COLO668 (cell line): ENCODE measurements at regions not wholly inside any gene's neighbourhood (a gene's known extent, or its start where the extent isn't known, plus 50 kb on each side); places are given as distances from the start of the nearest gene placed in this dataset.
"Not testable (repeated sequence)": the region's sequence is repeated elsewhere in the genome, so short reads cannot be mapped to it uniquely, and the experiment has no call there.

Experiments
- DNase-seq: peaks from one replicate; lab custom pipeline; 2025; ENCODE audit not compliant: unreplicated experiment; lab: John Stamatoyannopoulos, UW

DNA sequence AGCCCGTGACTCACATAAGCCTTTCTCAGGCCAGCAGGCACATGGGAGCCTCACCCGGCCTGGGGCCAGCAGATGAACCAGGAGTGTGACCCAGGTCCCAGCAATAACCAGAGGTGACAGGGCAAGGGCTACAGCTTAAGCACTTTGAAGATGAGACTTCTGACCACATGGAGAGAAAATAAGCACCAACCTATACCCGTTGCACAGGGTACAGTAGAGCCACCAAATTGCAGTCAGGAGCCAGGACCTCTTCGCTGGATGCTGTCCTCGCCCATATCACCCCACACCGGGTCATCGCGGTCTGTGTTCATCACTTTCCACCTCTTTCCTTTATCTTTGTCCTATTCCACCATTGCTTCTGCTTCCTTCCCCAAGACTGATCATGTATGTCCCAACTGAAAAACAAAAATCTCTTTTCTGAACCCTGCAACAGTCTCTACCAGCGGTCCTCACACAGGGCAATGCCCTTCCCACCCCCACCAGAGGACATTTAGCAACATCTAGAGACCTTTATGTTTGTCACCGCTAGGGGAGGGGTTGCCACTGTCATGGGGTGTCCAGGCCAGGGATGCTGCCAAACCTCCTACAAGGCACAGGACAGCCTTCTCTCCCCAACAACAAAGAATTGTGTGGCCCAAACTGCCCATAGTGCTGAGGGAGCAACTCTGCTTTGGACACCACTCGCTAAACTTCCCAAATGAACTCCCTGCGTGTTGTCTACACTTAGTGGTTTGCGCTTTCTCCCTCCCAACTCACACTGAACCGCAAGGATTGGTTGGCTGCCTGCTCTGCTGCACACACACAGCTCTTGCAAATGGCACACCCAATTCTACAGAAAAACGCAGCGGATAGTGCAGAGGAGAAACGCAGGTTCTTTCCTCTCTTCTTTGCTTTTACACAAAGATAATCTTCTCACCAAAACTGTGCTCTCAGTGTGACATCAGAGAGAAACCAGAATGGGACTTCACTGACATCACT lies 219.4 kb upstream of the FRG1 start:
- DNase-seq, result not testable (repeated sequence)

DNA sequence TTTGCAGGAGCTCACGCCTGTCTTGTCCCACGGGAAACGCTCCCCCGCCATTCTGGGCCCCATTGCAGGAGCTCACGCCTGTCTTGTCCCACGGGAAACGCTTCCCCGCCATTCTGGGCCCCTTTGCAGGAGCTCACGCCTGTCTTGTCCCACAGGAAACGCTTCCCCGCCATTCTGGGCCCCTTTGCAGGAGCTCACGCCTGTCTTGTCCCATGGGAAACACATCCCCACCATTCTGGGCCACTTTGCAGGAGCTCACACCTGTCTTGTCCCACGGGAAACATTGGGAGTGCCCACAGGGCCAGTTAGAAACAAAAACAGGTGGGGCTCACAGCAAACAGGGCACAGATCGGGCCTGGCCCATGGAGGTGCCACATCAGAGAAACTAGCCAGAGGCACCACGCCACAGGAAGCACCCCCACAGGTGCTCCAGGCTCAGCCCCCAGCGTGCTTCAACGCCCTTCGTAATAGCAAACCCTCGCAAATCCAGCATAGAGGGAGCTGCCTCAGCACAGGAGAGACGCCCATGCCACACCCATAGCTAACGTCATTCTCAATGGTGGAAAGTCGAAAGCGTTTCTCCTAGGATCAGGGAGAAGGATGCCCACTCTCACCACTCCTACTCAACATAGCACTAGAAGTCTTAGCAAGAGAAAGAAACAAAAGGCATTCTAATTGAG lies 218.2 kb upstream of the FRG1 start:
- not testable (repeated sequence) for DNase-seq

DNA sequence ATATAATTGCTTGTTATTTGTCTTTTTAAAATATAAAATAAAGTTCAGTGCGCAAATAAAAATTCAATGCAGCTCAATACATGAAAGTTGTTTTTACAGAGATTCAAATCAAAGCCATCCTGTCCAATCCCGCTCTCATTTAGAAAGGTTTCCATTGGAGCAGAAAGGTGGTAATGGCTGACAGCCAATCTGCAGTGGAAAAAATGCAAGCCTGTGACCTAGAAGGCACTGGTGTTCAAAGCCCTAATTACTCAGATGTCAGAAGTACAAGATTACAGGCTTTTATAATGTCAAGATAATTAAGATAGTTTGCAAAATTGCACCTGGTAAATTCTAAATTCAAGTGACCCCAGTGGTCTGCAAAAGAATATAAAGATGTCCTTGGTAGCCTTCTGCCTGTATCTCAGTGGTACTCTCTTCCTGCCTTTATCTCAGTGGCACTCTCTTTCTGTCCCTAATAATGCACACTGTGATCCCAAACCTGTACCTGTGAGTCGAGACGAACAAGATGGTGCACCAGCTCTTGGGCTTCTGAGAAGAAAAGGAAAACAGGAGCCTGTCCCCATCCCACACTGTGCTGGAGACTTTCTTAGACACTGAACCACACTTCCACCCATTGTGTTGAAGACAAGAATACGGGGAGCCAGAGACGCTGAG lies 212.6 kb upstream of the FRG1 start:
- not testable (repeated sequence) for DNase-seq

DNA sequence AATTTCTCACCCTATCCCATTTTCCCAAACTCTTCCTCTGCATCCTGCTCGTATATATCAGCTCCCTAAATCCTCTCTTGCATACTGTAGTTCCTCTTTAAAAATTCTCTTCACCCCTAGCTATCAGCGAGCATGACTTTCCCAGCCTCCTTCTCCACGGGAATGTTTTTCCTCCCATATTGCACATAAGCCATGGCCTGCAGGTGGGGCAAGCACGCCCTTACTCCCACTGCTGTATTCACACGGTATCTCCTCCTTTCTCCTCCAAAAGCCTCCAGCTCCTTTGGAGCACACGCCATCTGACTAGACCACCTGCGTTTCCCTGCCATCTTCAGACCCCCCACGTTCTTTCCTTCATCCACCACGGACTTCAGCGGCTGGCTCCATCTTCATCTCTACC lies 208.7 kb upstream of the FRG1 start:
- not testable (repeated sequence) for DNase-seq

DNA sequence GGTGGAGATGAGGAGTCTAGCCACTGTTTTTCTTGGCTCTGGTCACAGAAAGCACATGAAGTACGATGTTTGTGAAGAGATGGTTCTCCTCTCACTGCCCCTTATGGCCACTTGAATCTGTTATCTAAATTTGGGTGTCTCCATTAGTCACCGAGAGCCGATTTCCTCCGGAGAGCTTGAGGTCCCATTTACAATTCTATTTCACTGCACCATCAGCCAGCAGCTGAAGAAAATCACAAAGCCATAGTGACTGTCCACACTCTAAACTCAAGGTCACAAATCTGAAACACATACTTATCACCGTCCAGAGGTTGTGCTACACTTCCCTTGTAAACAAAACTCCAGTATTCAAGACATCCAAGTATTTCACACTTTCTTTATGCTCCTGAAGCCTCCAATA lies 207.2 kb upstream of the FRG1 start:
- DNase-seq, result not testable (repeated sequence)

DNA sequence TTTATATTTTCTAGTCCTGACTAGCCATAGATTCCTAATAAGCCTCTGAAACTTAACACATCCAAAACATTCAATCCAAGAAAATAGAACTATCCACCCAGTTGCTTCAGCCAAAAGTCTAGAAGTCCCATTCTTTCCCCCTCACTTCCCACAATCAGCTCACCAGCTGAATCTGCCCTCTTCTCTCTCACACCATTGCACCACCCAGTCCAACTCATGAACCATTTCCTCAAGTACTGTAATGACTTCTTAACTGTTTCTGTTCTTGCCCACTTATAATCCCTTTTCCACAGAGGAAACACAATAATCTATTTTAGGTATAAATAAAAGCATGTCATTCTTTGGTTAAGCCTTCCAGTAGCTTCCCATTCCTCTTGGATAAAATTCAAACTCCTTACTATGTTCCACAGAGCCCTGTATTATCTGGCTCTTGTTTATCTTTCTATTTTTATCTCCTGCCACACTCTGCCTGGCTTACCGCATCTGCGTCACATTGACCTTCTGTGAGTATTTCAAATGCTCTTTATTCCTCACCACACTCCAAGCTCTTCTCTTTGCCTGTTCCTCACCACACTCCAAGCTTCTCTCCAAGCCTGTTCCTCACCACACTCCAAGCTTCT lies 205.9 kb upstream of the FRG1 start:
- DNase-seq, result not testable (repeated sequence)

DNA sequence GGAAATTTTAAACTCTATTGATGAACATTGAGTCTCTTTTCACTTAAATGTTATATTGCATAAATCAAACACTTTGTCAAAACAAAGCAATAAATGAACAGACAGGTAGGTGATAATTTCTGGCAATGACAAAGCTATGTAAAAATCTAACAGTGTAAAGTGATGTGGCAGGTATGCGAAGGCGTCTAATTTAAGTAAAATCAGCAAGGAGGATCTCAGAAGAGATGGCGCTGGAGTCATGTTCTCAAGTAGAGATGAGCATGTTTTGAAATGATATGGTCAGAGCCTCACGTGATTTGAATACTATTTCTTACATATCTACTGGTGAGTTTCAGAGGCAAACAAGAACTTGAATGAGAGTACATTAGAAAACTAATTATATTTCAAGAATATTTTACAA lies 204.0 kb upstream of the FRG1 start:
- not testable (repeated sequence) for DNase-seq

DNA sequence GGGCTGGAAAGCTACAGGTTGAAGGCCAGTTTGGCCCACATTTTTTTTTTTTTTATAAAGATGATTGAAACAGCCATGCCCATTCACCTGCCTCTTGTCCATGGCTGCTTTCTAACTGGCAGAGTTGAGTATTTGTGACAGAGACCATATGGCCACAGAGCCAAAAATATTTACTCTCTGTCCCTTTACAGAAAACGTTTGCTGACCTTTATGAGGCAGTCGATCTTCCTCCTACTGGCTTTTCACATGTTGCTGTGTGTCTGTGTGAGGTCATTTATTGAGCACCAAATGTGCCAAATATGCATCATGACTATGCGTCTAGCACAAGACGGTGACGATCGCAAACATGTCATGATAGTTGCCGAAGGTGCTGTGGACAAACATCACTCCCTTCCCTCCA lies 200.6 kb upstream of the FRG1 start:
- DNase-seq, result not testable (repeated sequence)

DNA sequence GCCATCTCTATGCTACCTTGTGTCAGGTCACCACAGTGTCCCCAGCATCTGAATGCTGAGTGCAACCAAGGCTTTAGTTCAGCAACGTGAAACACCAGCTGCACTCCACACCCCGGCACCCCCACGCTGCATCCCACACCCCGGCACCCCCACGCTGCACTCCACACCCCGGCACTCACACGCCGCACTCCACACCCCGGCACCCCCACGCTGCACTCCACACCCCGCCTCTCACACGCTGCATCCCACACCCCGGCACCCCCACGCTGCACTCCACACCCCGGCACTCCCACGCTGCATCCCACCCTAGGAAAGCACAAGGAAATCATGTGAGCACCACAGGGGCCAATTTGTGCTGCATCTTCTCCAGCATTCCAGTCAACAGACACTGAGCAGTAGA lies 199.8 kb upstream of the FRG1 start:
- DNase-seq, result no peak

DNA sequence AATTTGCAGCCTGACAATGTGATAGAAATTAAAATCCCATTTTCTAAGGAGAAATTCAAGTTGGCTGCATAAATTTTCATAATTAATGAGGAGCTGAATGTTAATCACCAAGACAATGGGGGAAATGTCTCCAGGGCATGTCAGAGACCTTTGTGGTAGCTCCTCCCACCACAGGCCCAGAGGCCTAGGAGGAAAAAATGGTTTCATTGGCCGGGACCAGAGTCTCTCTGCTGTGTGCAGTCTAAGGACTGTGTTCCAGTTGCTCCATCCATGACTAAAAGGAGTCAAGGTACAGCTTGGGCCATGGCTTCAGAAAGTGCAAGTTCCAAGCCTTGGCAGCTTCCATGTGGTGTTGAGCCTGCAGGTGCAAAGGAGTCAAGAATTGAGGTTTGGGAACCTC lies 187.6 kb upstream of the FRG1 start:
- not testable (repeated sequence) for DNase-seq

DNA sequence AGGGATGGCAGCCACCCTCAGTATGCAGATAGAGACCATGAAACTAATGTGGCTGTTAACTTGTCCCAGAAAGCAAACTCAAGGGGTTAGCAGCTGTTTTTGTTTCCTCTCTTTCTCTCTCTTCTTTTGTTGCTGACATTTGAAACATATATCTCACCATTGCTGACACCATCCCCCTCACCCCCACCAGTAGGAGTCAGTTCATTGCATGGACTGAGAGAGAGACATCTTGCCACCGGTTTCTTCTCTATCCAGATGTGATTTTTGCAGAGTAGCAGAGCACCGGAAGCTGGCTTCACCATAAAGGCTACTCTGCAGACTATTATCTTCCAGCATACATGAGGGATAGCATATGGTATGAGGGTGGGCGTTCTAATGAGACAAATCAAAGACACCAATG lies 177.1 kb upstream of the FRG1 start:
- DNase-seq, result no peak

DNA sequence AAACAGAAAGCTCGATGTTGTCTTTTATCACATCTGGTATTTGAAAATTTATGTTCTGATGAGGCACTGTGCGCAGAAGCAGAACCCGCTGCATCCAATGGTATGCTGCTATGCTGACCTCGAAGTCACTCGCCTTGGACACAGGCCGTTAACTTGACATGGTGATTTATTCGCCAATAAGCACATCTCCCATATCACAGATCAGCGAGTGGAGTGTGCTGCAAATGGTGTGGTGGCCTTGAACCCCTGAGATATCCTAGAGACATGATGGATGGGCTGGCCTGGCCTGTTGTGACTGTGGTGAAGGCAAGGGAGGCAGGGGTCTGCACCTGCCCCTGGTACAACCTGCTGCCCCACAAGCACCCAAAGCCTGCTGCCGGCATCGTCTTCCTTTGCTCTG lies 175.4 kb upstream of the FRG1 start:
- no peak for DNase-seq

DNA sequence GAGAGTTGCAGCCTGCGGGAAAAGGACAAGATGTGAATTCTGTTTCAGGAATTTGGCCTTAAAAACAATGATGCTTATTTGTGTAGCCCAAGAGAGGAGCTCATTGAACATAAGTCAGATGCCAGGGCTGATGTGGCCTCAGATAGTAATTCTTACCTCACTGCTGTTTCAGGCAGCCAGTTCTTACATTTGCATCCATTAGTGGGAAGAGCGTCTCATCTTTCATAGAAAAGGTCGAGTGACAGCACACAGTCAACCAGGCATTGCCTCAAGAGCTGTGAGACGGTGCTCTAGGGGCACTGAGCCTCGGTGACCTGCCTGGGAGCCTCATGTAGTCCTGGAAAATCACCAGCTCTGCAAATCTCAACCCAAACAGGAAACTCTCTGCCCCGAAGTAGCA lies 174.9 kb upstream of the FRG1 start:
- no peak for DNase-seq

DNA sequence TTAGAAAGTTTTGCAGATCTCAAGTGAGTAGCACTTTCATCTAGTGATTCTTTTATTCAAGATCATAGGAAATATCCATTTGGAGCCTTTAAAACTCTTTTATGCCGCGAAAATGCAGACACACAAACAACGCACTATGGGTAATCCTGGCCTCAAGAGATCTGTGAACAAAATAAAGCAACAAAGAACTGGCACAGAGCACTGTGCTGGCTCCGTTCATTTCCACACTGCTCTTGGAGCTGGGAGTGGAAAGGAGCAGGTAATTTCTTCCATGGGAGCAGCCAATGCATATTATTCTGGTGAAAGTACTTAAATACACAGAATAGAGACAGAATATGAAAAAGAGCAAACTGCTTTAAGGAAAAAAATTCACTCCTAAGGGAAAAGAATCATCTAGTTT lies 172.7 kb upstream of the FRG1 start:
- no peak for DNase-seq

DNA sequence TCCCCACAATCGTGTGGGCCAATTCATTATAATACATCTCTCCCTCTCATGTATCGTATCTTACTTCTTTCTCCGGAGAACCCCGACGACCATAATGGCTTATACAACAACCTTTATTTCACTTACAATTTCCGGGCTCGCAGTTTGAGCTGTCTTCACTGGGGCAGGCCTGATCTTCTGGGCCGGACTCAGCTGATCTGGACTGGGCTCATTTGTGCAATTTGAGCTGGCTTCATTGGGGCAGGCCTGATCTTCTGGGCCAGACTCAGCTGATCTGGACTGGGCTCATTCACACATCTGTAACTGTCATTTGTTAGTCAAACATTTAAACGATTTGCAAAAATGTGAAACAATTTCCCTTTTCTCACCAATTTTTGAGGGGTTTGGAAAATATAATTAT lies 171.5 kb upstream of the FRG1 start:
- no peak for DNase-seq

DNA sequence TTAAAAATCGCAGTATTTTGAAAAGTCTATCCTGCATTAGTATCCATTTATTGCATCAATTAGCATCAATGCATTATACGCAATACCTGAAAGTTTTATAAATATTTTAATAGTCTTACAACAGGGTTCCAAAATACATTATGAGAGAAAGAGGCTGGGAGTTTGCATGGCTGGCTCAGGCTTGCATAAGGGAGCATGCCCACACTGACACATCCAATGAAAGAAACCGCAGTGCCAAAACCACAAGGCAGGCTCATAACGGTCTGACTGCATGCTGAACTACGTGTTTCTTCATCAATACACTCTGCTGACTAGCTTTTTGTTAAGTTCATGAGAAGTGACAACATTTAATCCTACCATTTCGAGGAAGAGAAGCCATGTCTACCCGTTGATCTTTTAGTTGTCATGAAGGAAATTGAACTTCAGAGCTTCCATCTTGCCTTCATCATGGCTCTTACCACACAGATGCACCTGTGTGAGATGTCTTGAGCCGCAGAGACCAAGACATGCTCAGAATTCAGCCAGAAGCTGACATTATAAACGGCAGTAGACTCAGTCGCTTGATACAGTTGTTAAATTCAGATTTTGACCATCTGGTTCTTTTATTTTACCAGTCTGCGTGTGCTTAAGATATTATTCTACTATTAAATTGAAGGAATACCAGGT lies 168.8 kb upstream of the FRG1 start:
- no peak for DNase-seq

DNA sequence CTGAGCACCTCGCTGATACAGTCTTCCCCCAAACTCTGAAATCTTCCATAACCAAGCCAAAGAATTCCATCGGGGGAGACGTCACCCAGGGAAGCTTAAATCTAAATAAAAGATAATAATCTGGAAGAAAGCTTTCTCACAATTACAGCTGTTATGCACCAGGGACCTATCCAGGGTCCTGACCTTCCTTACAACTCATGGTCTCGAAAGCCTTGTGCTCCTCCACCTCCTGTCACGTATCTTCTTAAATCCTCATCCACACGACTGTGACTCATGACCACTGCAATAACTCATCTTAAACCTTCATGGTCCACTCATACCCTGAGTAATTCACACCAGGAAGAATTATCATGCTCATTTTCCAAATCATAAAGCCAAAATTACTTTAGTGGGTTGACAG lies 166.8 kb upstream of the FRG1 start:
- DNase-seq, result no peak

DNA sequence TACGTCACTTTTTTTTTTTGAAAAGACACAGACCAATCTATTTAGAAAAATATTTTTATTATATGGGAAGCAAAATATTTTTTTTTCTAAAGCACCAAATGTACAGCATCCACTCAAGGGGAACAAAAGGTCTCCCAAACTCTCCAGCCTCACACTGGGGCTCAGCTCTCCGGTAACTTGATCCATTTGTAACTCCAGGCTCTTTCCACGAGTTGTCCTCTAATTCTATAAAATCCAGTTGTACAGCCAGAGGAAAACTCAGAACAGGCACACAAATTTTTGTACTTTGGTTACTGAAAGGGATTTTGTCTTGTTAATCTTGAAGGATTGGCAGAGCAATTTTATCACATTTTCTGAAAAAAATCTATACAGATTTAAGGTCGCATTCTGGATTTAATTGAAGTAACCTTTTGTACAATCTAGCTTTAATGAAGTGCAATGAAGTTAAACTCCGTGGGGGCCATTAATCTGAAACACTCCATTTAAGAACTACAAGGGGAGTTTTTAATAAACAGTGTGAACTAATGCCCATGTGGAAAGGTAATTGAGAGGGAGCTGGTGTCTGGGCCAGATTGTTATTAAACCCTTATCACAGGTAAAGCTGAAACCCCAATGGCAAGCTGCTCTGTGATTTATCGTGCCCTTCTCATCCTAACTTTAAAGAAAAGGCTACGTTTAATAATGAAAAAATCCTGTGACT lies 161.2 kb upstream of the FRG1 start:
- DNase-seq, result no peak

DNA sequence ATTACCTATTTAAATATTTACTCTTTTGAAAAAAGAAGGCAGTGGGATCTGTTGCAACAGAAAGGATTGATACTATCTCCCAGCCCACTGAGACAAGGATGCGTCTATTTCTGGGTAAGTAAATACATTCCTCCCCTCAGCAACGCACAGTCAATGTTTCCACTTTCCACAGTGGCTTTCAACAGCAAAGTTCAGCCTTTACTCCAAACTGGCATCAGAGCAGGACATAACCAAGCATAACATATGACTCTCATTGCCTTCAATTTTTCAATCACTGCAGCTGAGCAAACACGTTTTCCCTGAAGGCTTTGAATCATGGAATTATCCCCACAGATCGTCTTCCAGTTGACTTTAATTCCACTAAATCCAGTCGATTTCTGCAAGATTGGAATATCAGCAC lies 160.3 kb upstream of the FRG1 start:
- DNase-seq, result no peak

DNA sequence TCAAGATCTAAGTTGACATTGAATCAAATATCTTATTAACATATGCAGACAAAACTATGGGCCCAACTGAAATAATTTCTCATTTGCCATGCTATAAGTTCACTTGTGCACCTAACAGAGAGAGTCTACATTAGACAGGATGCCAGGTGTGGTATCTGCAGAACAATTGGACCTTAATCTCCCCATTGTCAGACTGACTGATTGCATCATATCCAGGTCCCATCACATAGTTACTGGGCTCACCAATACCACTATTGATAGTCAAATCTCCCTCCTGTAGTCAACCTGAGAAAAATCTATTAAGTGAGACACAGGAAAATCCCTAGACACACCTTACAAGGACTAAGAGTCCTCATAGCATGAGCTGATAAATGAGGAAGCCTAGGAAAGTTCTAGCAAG lies 156.0 kb upstream of the FRG1 start:
- DNase-seq, result no peak
